ENCODE measurements at regions not wholly inside any gene's neighbourhood (a gene's known extent, or its start where the extent isn't known, plus 50 kb on each side); places are given as distances from the start of the nearest gene placed in this dataset.

DNA sequence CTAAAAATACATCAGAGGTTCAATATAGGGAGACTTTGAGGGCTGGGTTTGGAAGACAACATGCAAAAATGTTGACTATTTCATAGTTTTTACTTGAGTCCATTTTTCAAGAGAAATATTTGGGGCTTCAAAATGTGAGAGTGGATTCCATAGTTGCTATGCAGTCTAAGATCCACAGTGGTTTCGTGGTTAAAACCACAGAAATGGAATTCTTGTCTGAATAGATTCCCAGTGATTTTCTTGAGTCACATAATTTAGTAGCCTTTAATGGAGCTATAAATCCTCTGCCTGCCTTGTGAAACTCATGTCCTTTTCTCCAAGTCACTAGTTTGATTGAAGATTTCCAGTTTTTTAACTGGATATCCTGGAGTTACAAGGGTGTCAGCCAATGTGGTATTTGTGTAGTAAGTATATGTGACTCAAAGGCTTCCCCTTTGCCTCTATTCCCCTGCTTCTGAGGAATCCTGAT, 94.7 kb upstream of the RBMS3 start:
- DNase-seq (ENCODE audit: low read depth), result no peak

DNA sequence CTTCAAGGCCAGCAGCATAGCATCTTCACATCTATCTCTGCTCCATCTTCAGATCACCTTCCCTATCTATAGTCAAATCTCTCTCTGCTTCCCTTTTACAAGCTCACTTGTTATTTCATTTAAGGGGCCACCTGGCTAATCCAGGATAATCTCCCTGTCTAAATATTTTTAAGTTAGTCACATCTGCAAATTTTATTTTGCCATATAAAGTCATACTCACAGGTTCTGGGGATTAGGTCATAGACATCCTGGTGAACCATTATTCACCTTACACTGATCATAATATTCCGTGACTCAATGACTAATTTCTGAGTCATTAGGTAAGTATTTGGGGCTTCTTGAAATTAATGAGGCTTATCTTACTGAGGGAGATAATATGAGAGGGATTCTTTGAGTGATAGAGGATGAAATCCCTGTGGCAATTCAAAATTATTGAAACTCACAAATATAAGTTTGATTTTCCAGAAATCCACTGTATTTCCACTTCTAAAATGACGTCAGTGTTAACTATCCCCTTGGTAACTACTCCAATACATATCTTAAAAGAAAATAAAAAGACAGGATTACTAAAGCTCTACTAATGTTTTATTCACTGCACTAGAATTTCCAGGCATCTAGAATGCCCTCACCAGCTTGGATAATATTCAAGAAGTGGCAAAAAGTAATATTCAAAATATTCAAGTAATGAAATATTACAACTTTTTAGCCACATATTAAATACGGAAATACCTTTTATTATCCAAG, 93.7 kb upstream of the RBMS3 start:
- DNase-seq (ENCODE audit: low read depth), result no peak

DNA sequence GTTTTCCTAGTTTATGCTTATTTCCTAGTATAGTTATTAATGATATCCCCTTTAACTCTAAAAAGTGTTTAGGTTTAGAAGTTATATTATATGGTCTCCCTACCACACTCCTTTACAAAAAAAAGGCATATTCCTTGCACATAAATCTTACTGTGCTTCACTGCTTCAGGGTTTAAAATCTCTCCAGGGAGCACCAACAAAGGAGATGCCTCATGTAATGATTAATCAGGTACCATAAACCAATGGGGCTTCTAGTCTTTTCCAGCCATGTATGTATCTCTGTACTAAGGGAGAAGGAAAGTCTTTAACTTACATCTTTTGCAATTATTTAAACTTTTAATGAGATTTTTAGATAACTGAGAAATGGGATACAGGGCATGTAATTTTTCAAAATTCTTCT, 91.5 kb upstream of the RBMS3 start:
- no peak for DNase-seq (ENCODE audit: low read depth)

DNA sequence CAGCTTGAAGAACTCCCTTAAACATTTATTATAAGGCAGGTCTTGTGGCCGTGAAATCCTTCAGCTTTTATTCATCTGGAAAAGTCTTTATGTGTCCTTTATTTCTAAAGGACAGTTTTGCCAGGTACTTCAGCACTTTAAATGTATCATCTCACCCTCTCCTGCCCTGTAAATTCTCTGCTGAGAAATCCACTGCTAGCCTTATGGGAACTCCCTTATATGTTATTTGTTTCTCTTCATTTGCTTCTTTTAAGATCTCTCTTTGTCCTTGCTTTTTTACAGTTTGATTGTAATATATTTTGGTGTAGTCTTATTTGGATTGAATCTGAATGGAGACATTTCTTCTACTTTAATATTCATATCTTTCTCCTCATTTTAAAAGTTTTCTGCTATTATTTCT, 86.7 kb upstream of the RBMS3 start:
- DNase-seq (ENCODE audit: low read depth), result no peak

DNA sequence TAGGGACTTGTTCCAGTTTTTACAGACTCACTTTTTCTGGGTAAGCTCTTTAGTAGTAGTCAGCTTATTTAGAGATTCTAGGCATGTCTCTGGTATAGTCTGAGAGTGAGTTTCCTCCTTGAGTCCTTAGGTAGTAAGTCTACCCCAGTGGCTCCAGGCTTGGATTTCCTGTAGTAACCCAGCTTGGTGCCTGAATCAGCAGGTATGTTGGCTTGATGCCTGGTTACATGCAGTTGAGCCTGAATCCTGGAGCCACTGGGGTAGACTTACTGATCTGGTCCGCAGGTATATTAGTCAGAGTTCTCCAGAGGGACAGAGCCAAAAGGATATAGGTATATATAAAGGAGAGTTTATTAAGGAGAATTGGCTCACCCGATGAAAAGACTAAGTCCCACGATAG, 85.8 kb upstream of the RBMS3 start:
- no peak for DNase-seq (ENCODE audit: low read depth)

DNA sequence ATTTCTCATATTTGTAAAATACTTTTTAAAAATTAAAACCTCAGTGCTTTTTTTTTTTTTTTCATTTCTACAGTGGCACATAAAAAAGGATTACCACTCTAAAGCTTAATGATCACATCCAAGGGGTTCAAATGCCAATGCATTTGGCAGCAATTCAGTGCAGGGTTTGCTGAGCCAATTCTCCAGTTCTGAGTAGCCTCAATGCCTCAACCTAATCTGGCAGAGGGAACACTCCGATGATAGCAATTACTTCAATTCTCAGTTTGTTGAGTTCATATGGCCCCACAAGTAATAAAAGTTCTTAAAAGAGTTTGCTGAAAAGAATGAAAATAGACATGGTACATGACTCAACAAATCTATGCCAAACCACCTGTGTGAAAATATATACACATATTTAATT, 79.3 kb upstream of the RBMS3 start:
- DNase-seq (ENCODE audit: low read depth), result no peak

DNA sequence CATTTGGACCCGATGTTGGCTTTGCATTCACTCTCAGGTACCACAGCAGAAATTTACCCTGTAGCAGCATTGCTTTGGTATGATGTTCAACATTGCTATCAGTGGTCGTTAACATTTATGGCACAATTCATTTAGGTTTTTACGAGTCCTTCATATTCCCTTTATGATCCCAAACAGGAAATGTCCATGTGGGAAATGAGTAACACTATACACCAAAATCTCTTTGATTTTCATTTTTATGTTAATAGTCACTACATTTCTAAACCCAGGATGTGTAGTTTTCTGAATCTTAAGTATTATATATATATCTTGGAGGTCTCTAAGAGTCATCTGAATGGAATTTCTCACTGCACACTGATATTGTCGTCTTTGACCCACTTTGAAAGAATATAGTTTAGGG, 78.5 kb upstream of the RBMS3 start:
- no peak for DNase-seq (ENCODE audit: low read depth)

DNA sequence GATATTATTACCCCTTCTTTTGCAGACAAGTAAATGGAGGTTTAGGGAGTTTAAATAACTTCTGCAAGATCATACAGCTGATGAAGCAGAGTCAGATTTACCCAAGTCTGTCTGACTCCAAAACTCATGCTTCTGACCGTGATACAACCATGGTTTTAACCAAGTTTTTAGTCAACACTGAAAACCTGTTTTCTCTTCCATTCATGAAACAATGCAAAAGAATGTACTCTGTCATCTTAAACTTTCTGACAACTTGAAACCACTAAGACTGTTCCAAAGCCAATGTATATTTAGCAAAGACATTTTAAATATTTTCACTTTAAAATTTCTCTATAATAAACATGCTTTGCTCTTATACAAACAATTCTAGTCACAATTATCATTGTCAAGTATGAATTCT, 77.0 kb upstream of the RBMS3 start:
- no peak for DNase-seq (ENCODE audit: low read depth)

DNA sequence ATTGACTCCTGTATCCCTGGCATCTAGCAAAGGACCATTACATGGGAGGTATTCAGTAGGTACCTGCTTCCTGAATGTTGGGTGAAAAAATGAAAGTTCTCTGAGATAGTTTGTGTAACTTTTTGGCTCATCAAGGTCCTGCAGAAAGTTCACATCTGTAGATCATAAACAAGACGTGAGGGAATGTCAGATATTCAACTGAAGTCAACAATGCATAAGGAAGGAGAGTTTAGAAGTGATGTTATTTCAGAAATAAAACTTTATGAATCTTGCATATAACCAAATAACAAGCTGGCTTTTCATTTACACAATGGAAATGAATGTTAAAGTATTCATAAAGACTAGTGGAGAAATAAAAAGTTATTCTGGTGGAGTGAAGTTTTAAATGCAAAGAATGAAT, 73.4 kb upstream of the RBMS3 start:
- DNase-seq (ENCODE audit: low read depth), result no peak

DNA sequence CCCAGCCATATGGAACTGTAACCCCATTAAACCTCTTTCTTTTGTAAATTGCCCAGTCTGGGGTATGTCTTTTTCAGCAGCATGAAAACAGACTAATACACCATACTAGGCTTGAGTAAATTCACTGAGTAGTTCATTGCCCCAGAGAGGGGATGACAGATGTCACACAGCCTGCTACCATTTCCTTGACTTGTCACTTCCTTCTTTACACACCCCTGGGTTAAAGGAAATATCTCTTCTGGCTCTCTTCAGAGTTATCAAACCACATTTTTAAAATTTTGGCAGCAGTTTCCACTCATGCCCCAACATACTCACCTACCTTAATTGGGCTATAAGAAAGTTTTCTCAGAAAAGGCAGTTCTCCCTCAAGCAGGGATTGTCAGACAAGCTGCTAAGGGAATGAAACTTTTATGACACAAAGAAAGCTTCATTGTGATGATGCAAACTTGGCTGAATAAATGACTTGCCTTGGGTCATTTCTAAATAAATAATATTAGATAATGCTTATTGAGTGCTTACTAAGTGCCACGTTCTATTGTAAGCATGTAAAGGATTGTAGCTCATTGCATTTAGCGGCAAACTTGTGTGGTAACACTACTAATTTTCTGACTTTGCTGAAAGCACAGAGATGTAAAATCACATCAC, 68.0 kb upstream of the RBMS3 start:
- DNase-seq (ENCODE audit: low read depth), result no peak

DNA sequence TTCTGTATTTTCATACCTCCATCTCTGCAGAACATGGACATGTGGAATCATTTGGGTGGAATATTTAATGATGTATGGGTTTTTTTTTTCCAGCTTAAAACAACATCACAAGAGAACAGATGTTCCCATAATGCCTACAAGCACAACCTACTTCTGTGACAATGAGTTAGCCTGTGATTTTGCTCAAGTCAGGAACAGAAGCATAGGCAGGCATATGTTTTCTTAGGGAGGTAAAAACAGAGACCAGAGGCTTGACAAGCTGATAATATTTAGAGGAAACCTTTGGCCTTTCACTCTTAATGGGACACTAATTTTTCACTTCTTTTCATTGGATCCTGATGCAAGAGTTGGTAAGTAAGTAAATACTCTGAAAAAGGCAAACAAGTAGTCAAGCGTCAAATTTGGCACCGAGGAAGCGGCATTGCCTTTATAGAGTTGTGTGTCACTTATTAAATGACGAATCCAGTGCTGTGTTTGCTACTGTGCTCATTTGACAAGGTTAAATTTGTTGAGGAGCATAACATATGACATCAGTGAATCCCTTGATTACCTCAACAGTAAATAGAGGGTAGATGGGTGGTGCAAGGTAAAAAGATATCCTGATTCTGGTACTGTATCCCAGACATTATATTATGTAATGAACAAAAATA, 66.7 kb upstream of the RBMS3 start:
- no peak for DNase-seq (ENCODE audit: low read depth)

DNA sequence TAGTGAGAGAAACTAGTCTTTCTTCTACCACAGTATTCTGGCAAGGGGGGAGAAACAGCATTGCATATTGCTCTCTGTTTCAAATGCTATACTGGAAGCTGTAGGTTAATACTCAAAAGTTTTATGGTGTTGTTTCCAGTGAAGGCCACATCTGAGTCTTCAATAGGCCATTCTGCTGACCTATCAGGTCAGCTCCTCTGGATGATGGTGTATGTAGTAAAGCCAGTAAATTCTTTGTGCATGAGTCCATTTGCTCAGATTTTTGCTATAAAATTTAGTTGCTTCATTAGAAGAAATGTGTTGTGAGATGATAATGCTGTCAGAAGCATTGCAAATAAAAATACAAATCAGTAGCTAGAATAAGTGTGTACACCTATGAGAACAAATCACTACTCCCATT, 64.9 kb upstream of the RBMS3 start:
- no peak for DNase-seq (ENCODE audit: low read depth)

DNA sequence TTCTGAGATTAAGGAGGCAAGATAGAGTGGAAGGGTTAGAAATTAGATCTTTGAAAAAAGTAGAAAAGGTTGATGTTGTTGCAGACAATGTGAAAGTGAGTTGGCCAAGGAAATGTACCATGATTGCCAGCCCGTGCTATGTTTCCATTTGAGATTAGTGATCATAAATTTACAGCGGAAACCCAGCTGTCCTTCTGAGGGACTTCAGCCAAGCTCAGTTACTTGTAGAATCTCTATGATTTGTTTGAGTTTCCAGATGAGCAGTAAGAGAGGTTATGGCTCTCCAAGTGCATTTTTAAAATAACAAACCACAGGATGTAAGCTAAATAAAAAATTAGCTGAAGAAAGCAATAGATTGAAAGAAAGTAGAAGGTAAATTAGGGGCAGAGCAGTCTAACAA, 54.2 kb upstream of the RBMS3 start:
- no peak for DNase-seq (ENCODE audit: low read depth)

DNA sequence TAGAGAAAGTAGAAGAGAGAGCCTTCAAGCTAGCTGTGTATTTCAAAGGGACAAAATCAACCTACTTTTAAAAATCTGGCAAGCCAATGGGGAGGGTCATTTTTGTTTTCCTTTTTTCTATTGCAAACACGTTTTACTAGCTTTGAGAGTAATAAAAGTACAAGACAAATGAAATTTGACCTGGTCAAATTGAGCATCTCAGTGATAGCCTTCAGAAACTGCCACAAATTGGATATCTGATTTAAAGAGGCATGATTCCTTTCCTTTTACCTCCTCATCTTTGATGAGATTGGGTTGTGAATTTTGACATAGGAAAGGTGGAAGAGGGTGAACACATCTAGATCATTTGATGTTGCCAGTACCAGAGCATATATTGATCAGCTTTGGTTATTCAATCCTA, 53.6 kb upstream of the RBMS3 start:
- DNase-seq (ENCODE audit: low read depth), result no peak
